ACC112 (cell line): ENCODE measurements at regions not wholly inside any gene's neighbourhood (a gene's known extent, or its start where the extent isn't known, plus 50 kb on each side); places are given as distances from the start of the nearest gene placed in this dataset.
A peak's percentile ranks its signal among the peaks of the same experiment; 100 is the strongest.

Experiments
- H2AFZ ChIP-seq: fragments of 200-600 bp; sonication (generic); one replicate; pipeline ENCODE4 v1.6.0; 2017; ENCODE audit warnings: antibody characterized with exemption, low read length; ENCODE audit not compliant: unreplicated experiment
- H3K27ac ChIP-seq: fragments of 200-600 bp; sonication (generic); 2 replicates; pipeline ENCODE4 v1.5.1; 2014; ENCODE audit warnings: low read depth, mild to moderate bottlenecking, antibody characterized with exemption, low read length, moderate library complexity
- H3K27me3 ChIP-seq: fragments of 200-600 bp; sonication (generic); 2 replicates; pipeline ENCODE4 v1.6.1; 2014; ENCODE audit warnings: mild to moderate bottlenecking, antibody characterized with exemption, low read length, moderate library complexity, mixed read lengths; ENCODE audit not compliant: insufficient read depth
- H3K36me3 ChIP-seq: fragments of 200-600 bp; sonication (generic); 2 replicates; pipeline ENCODE4 v1.6.1; 2016; ENCODE audit warnings: mild to moderate bottlenecking, antibody characterized with exemption, low read length, moderate library complexity, mixed read lengths; ENCODE audit not compliant: insufficient read depth
- H3K4me1 ChIP-seq: fragments of 200-600 bp; sonication (generic); one replicate; pipeline ENCODE4 v1.6.1; 2016; ENCODE audit warnings: low read length, mixed read lengths; ENCODE audit not compliant: insufficient read depth, unreplicated experiment, control insufficient read depth
- H3K4me3 ChIP-seq: fragments of 200-600 bp; sonication (generic); 2 replicates; pipeline ENCODE4 v1.5.1; 2014; ENCODE audit warnings: mild to moderate bottlenecking, low read depth, low read length
- H3K79me2 ChIP-seq: fragments of 200-600 bp; sonication (generic); one replicate; pipeline ENCODE4 v1.6.0; 2016; ENCODE audit warnings: low read length; ENCODE audit not compliant: control insufficient read depth, unreplicated experiment, insufficient read depth

DNA sequence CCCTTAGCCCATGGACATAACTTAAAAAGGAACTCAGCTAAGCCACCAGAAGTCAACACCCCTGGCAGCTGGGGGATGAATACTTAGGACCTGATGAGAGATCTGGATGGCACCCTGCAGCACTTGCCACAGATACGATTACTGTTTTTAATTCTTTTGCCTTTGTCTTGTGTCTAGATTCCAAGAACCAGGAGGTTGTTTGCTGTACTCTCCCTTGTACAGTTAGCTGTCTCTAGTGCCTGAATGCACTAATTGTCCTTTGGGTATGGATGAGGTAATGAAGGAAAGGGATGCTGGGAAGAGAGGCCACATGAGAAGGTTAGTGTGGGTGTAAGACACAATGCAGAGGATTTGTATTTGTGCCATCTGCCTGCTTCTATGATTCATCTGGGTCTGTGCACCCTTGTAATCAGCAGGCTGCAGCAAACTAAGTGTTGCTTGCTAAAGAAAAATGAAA lies 385.8 kb downstream of the KCNRG start:
- H3K27me3 ChIP-seq, result no peaks in the 10 kb centered on the region
- 0 out of 2 replicates have a peak overlapping the region, but pooled peaks have one; percentile 11 for H3K4me3 ChIP-seq
- no peaks in the 10 kb centered on the region for H3K36me3 ChIP-seq
- no peaks in the 10 kb centered on the region for H3K79me2 ChIP-seq
- H3K27ac ChIP-seq, result no peak overlapping the region
- peaks cover 24% of the 10 kb centered on the region for H3K4me1 ChIP-seq
- no peak overlapping the region for H2AFZ ChIP-seq

DNA sequence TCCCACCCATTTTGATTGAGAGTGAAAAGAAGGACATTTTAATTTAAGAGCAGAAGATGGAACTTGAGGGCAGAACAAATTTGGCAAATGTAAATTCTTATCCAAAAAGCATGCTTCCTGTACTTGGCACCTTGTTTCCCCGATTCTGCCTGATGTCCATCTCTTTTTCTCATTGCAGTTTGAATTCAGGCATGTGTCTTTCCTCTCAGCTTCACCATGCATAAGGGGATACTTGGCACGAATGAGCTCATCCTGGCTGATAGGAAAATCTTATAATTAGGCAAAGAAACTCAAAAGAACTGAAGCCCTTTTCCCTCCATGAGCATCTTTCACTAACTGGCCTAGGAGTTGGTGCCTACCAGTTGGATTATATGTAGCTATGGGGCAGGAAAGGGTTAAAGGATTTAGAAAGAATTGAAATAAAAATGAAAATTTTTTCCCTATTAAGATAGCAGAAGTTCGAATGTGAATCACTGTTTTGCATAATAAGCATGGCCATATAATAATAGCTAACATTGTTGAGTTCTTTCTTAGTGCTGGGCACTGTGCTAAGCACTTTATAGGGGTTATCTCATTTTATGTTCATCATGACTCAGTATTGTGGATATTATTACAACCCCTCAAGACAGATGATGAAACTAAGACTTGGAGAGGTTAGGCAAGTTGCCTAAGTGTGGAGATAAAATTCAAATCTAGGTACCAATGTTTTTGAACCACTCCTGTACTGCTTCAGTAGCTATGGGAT lies 386.6 kb downstream of the KCNRG start:
- Histone ChIP-seq H3K36me3 (no peaks in the 10 kb centered on the region), H3K27ac (no peak overlapping the region), H2AFZ (no peak overlapping the region), H3K4me3 (peak overlapping the region; percentile 11; the same call in 1 of the 2 replicates), H3K4me1 (peaks cover 24% of the 10 kb centered on the region), H3K79me2 (no peaks in the 10 kb centered on the region), H3K27me3 (no peaks in the 10 kb centered on the region)

DNA sequence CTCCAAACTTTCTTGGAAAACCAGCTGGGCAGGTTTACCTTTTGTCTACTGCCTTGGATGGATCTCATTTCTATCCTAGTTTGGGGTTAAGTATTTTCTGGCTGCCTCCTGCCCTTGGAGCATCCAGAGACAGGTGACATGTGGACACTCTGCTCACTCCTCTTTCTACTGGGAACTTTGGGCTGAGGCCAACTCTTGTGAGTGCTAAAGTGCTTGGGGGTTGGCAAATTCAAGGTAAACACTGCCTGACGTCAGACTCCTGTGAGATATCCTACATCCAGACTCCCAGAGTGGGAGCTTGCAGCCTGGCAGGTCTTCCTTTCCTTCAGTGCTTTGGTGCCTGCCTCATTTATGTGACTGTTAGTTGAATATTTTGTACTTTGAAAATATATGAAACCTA lies 388.1 kb downstream of the KCNRG start:
- no peak overlapping the region for H3K27ac ChIP-seq
- no peaks in the 10 kb centered on the region for H3K27me3 ChIP-seq
- H3K4me3 ChIP-seq, result no peak overlapping the region
- H3K79me2 ChIP-seq, result no peaks in the 10 kb centered on the region
- no peaks in the 10 kb centered on the region for H3K36me3 ChIP-seq
- H3K4me1 ChIP-seq, result peaks cover 24% of the 10 kb centered on the region
- no peak overlapping the region for H2AFZ ChIP-seq

DNA sequence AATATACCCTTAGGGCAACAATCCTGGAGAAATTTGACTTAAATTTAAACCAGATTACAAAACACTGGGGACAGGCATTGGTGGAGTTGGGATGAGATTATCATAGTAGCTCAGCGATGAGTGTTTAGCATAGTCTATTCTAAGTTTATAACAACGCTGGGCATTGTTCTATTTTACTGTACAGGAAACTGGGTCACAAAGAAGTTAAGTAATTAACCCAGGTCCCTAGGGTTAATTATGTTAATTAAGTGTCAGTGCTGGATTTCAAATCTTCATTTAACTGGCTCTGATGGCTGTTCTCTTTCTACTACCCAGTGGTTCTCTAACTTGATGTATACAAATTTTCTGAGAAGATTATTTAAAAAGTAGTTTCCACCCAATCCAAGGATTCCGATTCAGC lies 388.9 kb downstream of the KCNRG start:
- no peaks in the 10 kb centered on the region for H3K36me3 ChIP-seq
- no peaks in the 10 kb centered on the region for H3K27me3 ChIP-seq
- peaks cover 24% of the 10 kb centered on the region for H3K4me1 ChIP-seq
- H2AFZ ChIP-seq, result no peak overlapping the region
- no peaks in the 10 kb centered on the region for H3K79me2 ChIP-seq
- no peak overlapping the region for H3K4me3 ChIP-seq
- no peak overlapping the region for H3K27ac ChIP-seq

DNA sequence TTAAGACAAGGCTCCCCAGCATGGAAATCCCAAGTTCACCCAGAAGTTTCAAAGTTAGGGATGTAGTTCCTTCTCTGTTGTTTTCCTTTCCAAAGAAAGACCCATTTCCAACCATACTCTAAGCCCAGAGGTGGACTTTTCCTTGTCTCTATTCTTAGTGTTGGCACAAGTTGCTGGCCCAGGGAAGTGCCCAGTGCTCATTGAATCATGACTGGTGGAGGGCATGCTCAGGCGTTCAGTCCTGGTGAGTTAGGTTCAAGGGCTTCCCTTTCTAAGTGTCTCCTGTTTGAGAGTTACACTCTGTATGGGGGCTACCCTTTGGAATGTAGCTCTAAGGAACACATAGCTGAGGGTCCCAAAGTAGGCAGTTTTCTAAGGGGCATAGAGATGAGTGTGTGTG lies 389.5 kb downstream of the KCNRG start:
- no peaks in the 10 kb centered on the region for H3K36me3 ChIP-seq

DNA sequence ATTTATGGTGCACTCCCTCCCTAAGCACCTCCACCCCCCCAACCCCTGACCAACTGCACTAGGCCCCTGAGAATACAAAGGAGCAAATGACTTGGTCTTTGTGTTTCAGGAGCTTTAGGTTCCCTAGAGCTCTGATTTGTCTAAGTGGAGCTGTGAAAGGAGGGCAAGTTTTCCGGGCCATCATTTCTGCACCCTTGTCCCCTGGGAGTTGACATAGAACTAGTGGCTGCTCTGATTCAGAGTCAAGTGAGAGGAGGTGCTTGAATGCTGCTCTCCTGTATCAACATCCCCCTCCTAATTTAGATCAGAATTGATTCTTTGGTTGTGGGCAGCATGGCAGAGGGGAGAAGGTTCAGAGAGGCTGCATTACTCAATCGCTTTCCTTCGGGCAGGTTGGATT lies 391.6 kb downstream of the KCNRG start:
- Histone ChIP-seq H3K4me3 (no peak overlapping the region), H3K36me3 (no peaks in the 10 kb centered on the region), H3K79me2 (no peaks in the 10 kb centered on the region), H3K4me1 (peaks cover 18% of the 10 kb centered on the region), H3K27me3 (no peaks in the 10 kb centered on the region), H3K27ac (no peak overlapping the region), H2AFZ (no peak overlapping the region)

More for the DNA sequence above, 389.5 kb downstream of the KCNRG start:
- H3K27me3 ChIP-seq, result no peaks in the 10 kb centered on the region
- H3K4me3 ChIP-seq, result no peak overlapping the region
- H3K4me1 ChIP-seq, result peaks cover 24% of the 10 kb centered on the region
- no peaks in the 10 kb centered on the region for H3K79me2 ChIP-seq
- no peak overlapping the region for H2AFZ ChIP-seq
- no peak overlapping the region for H3K27ac ChIP-seq

DNA sequence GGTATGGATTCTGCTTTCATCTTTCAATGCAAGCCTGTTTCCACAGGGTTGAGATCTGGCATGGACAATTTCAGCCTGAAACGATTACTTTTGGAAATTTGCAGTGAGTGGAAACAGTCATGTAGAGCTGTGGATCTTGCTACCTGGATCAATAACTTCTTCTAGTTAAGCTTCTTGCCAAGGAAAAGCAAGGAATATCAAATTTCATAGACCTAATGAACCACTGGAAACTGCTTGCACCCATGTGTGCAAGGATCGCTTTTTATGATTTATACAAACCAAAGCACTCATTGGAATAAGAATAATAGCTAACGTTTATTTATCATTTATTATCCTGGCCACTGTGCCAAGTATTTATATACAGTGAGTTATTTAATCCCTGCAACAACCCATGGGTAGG lies 392.8 kb downstream of the KCNRG start:
- Histone ChIP-seq H3K27me3 (no peaks in the 10 kb centered on the region), H2AFZ (no peak overlapping the region), H3K4me1 (peaks cover 22% of the 10 kb centered on the region), H3K27ac (no peak overlapping the region), H3K79me2 (no peaks in the 10 kb centered on the region), H3K36me3 (no peaks in the 10 kb centered on the region), H3K4me3 (no peak overlapping the region)

DNA sequence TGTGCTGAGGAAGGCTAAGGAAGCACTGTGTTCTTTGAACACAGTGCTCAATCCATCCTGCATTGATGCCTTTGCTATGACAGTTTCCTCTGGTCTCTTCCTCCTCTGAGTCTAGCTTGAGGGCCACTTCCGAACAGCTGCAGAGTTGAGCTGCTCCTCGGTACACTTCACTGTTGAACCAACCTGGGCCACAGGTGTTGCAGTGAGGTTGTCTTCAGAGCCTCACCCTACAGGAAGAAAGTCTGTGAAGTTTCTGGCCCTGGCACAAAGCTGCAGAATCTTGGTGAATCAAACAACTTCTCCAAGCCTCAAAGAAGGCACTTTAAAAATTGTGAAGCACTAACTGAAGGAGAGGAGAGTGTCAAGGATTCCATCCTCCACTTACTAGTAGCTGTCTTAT lies 394.0 kb downstream of the KCNRG start:
- H3K36me3 ChIP-seq, result no peaks in the 10 kb centered on the region
- H2AFZ ChIP-seq, result no peak overlapping the region
- no peaks in the 10 kb centered on the region for H3K27me3 ChIP-seq
- H3K4me1 ChIP-seq, result peaks cover 22% of the 10 kb centered on the region
- no peak overlapping the region for H3K4me3 ChIP-seq
- H3K79me2 ChIP-seq, result no peaks in the 10 kb centered on the region
- H3K27ac ChIP-seq, result no peak overlapping the region

DNA sequence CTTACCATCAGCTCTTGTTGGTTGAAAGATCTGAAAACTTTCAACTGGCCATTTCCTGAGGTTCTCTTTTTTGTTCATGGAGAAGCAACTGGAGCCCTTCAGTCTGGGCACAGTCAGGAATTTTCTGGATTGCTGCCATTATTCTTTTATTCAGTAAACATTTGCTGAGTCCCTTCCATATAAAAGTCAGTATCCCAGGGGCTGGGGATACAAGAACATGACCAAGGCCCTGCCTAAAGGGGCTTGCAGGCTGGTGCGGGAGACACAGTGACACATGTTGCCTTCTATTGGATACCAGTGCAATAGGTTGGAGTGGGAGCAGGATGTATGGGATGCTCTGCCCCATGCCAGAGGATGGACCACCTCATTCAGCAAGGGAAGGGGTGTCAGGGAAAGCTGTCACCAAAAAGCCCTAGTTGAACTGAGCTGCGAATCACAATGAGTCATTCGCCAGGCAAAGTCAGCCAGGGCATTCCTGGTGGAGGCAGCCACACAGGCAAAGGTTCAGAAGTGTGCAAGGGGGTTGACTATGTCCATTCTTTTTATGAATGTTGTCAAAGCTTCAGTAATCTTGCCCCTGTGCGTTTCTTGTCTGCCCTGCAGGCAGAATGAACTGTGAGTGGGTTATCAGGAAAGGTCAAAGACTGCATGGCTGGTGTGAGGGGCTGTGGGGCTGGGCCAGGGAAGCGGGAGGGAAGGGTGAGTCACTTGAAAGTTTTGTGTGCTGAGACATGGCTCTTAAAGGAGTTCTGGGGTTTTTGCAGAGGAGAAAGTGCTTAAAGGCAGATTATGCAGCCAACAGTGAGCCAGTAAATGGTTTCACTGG lies 395.9 kb downstream of the KCNRG start:
- Histone ChIP-seq H3K36me3 (no peaks in the 10 kb centered on the region), H3K79me2 (no peaks in the 10 kb centered on the region), H3K4me3 (no peak overlapping the region), H3K4me1 (peaks cover 22% of the 10 kb centered on the region), H2AFZ (no peak overlapping the region), H3K27me3 (no peaks in the 10 kb centered on the region), H3K27ac (peak overlapping the region; percentile 25)

DNA sequence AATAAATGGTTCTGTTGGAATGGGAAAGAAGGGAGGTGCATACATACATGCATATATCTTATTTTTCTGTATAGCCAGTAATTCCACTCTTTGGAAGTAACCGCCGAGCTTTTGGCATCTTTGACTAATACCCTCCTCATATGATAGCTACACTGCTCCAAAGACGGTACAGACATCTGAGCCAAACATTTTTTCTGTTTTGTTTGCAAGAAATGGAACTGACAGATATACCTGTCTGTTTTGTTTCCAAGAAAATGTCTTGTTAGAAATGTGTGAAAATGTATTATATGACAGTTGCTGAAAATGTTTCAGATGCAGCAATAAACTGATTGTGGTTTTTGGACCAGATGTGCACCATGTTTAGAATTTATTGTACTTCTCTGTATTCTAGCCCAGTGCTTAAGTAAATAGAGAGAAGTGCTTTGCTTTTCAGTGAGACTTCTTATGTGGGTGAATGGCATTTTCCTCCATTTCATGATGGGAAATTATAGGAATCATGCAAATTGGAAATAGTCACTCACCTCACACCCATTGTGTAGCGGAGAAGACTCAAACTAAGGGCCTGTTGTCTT lies 396.9 kb downstream of the KCNRG start:
- Histone ChIP-seq H3K4me3 (no peak overlapping the region), H3K79me2 (no peaks in the 10 kb centered on the region), H3K36me3 (no peaks in the 10 kb centered on the region), H2AFZ (no peak overlapping the region), H3K27me3 (no peaks in the 10 kb centered on the region), H3K4me1 (peaks cover 22% of the 10 kb centered on the region), H3K27ac (no peak overlapping the region)
